IMR-90 (cell line): ENCODE measurements at regions not wholly inside any gene's neighbourhood (a gene's known extent, or its start where the extent isn't known, plus 50 kb on each side); places are given as distances from the start of the nearest gene placed in this dataset.

Source experiments
- ATAC-seq: fragments of 200-7000 bp; cut with Tn5 transposase; 2 replicates; pipeline ENCODE4 v1.9.1; 2020; ENCODE audit warnings: low read depth, mild to moderate bottlenecking, moderate library complexity
- BruUV-seq: library from RNA; stranded (reverse); fragments of 400-500 nt; replicated peaks from 2 replicates; lab custom pipeline; 2021; lab: Mats Ljungman, UMichigan
- CTCF ChIA-PET: fragments of 300-600 bp; formaldehyde crosslinking; extraction: SDS; loops from one replicate; lab custom pipeline; 2021; ENCODE audit warnings: antibody characterized with exemption; lab: Yijun Ruan, JAX
- POLR2A ChIA-PET: fragments of 300-600 bp; sonication (Branson Sonifier 250); formaldehyde crosslinking; loops from one replicate; lab custom pipeline; 2022; ENCODE audit warnings: antibody characterized with exemption; ENCODE audit not compliant: unreplicated experiment; lab: Charles Lee
- DNase-seq: peaks from one replicate; pipeline ENCODE4 v3.0.0; 2013
- H2AFZ ChIP-seq: replicated peaks from 2 replicates; pipeline ENCODE3; 2013; ENCODE audit warnings: low read length, mild to moderate bottlenecking; ENCODE audit not compliant: poor library complexity
- H2AK5ac ChIP-seq: 2 replicates; pipeline ENCODE4 v1.6.1; 2013; ENCODE audit warnings: low read depth, low read length, inconsistent platforms
- H2AK9ac ChIP-seq: replicated peaks from 2 replicates; pipeline ENCODE3; 2013; ENCODE audit warnings: mild to moderate bottlenecking, low read depth, low read length, moderate library complexity; ENCODE audit not compliant: poor library complexity
- H2BK120ac ChIP-seq: 2 replicates; pipeline ENCODE4 v1.6.1; 2013; ENCODE audit warnings: low read depth, low read length, inconsistent platforms
- H2BK15ac ChIP-seq: 3 replicates; pipeline ENCODE4 v1.6.1; 2013; ENCODE audit warnings: low read depth, low read length, inconsistent platforms
- H2BK20ac ChIP-seq: 2 replicates; pipeline ENCODE4 v1.6.1; 2013; ENCODE audit warnings: low read depth, mild to moderate bottlenecking, inconsistent platforms, low read length, moderate library complexity
- H2BK5ac ChIP-seq: 2 replicates; pipeline ENCODE4 v1.6.1; 2013; ENCODE audit warnings: mild to moderate bottlenecking, low read depth, low read length, inconsistent platforms; ENCODE audit not compliant: poor library complexity, severe bottlenecking
- H3K14ac ChIP-seq: replicated peaks from 2 replicates; pipeline ENCODE4 v1.6.1; 2013; ENCODE audit warnings: low read depth, low read length, inconsistent platforms
- H3K18ac ChIP-seq: 2 replicates; pipeline ENCODE4 v1.6.1; 2013; ENCODE audit warnings: low read depth, low read length, control low read depth
- H3K23ac ChIP-seq: 2 replicates; pipeline ENCODE4 v1.6.1; 2013; ENCODE audit warnings: low read depth, low read length, inconsistent platforms
- H3K27ac ChIP-seq: 2 replicates; pipeline ENCODE4 v1.5.1; 2013; ENCODE audit warnings: mild to moderate bottlenecking, control low read depth, low read length; ENCODE audit not compliant: insufficient read depth
- H3K27me3 ChIP-seq: 2 replicates; pipeline ENCODE4 v1.6.1; 2013; ENCODE audit warnings: low read length; ENCODE audit not compliant: control insufficient read depth, insufficient read depth
- H3K36me3 ChIP-seq: 2 replicates; pipeline ENCODE4 v1.6.1; 2013; ENCODE audit warnings: low read length, mixed read lengths; ENCODE audit not compliant: control insufficient read depth, insufficient read depth
- H3K4ac ChIP-seq: 2 replicates; pipeline ENCODE4 v1.6.1; 2013; ENCODE audit warnings: low read depth, low read length, inconsistent platforms
- H3K4me1 ChIP-seq: 2 replicates; pipeline ENCODE4 v1.6.1; 2013; ENCODE audit warnings: low read length, mixed read lengths; ENCODE audit not compliant: control insufficient read depth, insufficient read depth
- H3K4me2 ChIP-seq: 2 replicates; pipeline ENCODE4 v1.6.1; 2013; ENCODE audit warnings: low read depth, mild to moderate bottlenecking, control low read depth, low read length, moderate library complexity
- H3K4me3 ChIP-seq: 2 replicates; pipeline ENCODE4 v1.5.1; 2013; ENCODE audit warnings: low read depth, mild to moderate bottlenecking, control low read depth, low read length, moderate library complexity; ENCODE audit not compliant: insufficient read depth
- H3K56ac ChIP-seq: 2 replicates; pipeline ENCODE4 v1.6.1; 2013; ENCODE audit warnings: low read length, inconsistent platforms; ENCODE audit not compliant: insufficient read depth; ENCODE audit errors: extremely low read depth
- H3K79me1 ChIP-seq, 2 experiments: 2 replicates each; pipeline ENCODE4 v1.6.1; 2013; ENCODE audit warnings: low read length in 2 of 2, inconsistent platforms in 1 of 2, low read depth in 1 of 2
- H3K9ac ChIP-seq: 2 replicates; pipeline ENCODE4 v1.6.1; 2013; ENCODE audit warnings: low read depth, low read length, control low read depth
- H3K9me1 ChIP-seq: 2 replicates; pipeline ENCODE4 v1.6.1; 2013; ENCODE audit warnings: low read length, inconsistent platforms; ENCODE audit not compliant: insufficient read depth
- H3K9me3 ChIP-seq: 2 replicates; pipeline ENCODE4 v1.6.1; 2013; ENCODE audit warnings: low read length; ENCODE audit not compliant: control insufficient read depth, insufficient read depth
- H4K20me1 ChIP-seq: 2 replicates; pipeline ENCODE4 v1.6.1; 2013; ENCODE audit warnings: low read length, inconsistent platforms; ENCODE audit not compliant: insufficient read depth
- H4K5ac ChIP-seq: 2 replicates; pipeline ENCODE4 v1.6.1; 2013; ENCODE audit warnings: mild to moderate bottlenecking, low read depth, low read length, control low read depth
- H4K8ac ChIP-seq, 2 experiments: 2 replicates each; pipeline ENCODE4 v1.6.1; 2013; ENCODE audit warnings: low read depth in 2 of 2, low read length in 2 of 2, control low read depth in 1 of 2, inconsistent platforms in 1 of 2
- H4K91ac ChIP-seq: 2 replicates; pipeline ENCODE4 v1.6.1; 2013; ENCODE audit warnings: low read depth, low read length, inconsistent platforms; ENCODE audit not compliant: insufficient read depth
- MAZ ChIP-seq: IDR thresholded peaks from 2 replicates; pipeline ENCODE4 v1.6.1; 2012; ENCODE audit warnings: low read depth, mild to moderate bottlenecking, low read length, improper control_type of control experiment, moderate library complexity, borderline replicate concordance
- MXI1 ChIP-seq: IDR thresholded peaks from 2 replicates; pipeline ENCODE4 v1.6.1; 2012; ENCODE audit warnings: low read depth, mild to moderate bottlenecking, low read length, moderate library complexity, borderline replicate concordance
- RCOR1 ChIP-seq: IDR thresholded peaks from 2 replicates; pipeline ENCODE4 v1.6.1; 2012; ENCODE audit warnings: mild to moderate bottlenecking, low read length, improper control_type of control experiment; ENCODE audit not compliant: insufficient replicate concordance
- RFX5 ChIP-seq: IDR thresholded peaks from 2 replicates; pipeline ENCODE4 v1.8.0; 2012; ENCODE audit warnings: low read depth, mild to moderate bottlenecking, low read length, moderate library complexity
- SMC3 ChIP-seq: fragments of 150-350 bp; IDR thresholded peaks from 2 replicates; pipeline ENCODE4 v1.6.1; 2016; ENCODE audit warnings: low read depth, mild to moderate bottlenecking, antibody characterized with exemption, low read length, moderate library complexity
- WGBS, 2 experiments: methylation state at CpG; one replicate each; pipeline versions ENCODE4 v1.1.5 to v1.1.7; 2013; ENCODE audit warnings: missing lambda C conversion rate in 2 of 2; ENCODE audit not compliant: insufficient read length in 1 of 2; ENCODE audit errors: extremely low coverage in 2 of 2; 5-methylcytosine and 5-hydroxymethylcytosine counted together
- dilution Hi-C: fragments of 300-500 bp; cut with HindIII; formaldehyde crosslinking; loops from one replicate; pipeline ENCODE4 v1.14.3; 2018; ENCODE audit warnings: low sequenced_read_pairs; ENCODE audit not compliant: unreplicated experiment
- in situ Hi-C: fragments of 300-500 bp; cut with MboI; formaldehyde crosslinking; loops from 3 replicates; pipeline ENCODE4 v1.14.3; 2019; ENCODE audit warnings: low sequenced_read_pairs, inconsistent platforms, mixed read lengths
- intact Hi-C: fragments of 100-400 bp; cut with micrococcal nuclease; formaldehyde crosslinking; loops from 2 replicates; pipeline ENCODE4 v1.10.0; 2022

- Histone ChIP-seq H3K4me2 (no peak overlapping the region), H4K5ac (no peak overlapping the region), H3K4me3 (no peak overlapping the region), H4K20me1 (no peaks in the 10 kb centered on the region), H4K91ac (no peak overlapping the region), H3K14ac (no peak overlapping the region), H2BK20ac (no peak overlapping the region), H3K23ac (no peak overlapping the region), H3K56ac (no peak overlapping the region), H3K9me3 (peaks cover 17% of the 10 kb centered on the region; the same call in 1 of the 2 replicates), H2BK5ac (no peak overlapping the region), H3K9ac (no peak overlapping the region), H3K79me1 (no peaks in the 10 kb centered on the region), H4K8ac (no peak overlapping the region), H3K36me3 (no peaks in the 10 kb centered on the region), H3K27ac (no peak overlapping the region), H2AK5ac (no peak overlapping the region), H2AFZ (no peak overlapping the region), H3K27me3 (no peaks in the 10 kb centered on the region), H2AK9ac (no peak overlapping the region), H3K18ac (no peak overlapping the region), H3K4ac (no peak overlapping the region), H3K9me1 (no peaks in the 10 kb centered on the region), H3K4me1 (no peaks in the 10 kb centered on the region), H2BK120ac (no peak overlapping the region), H2BK15ac (no peak overlapping the region)
- dilution Hi-C loops, result no loop called here
- intact Hi-C loops, result no loop called here
- no peak for DNase-seq
- in situ Hi-C loops, result no loop called here
- CTCF ChIA-PET, result no interaction called here
- no CpG with 5 or more reads among the region's 2 CpGs for WGBS, 2 experiments
- POLR2A ChIA-PET, result no interaction called here
- TF ChIP-seq MAZ, result no peak
- no peak for TF ChIP-seq RFX5
- no peak for TF ChIP-seq RCOR1
- TF ChIP-seq MXI1, result no peak
- no peak for TF ChIP-seq SMC3
- ATAC-seq, result no peak
- no TSS peak for BruUV-seq
These were observed 1721.7 kb downstream of the OTOL1 start for GRCh38 chr3:163218336-163218735.
